HEK293 (cell line): ENCODE measurements at regions not wholly inside any gene's neighbourhood (a gene's known extent, or its start where the extent isn't known, plus 50 kb on each side); places are given as distances from the start of the nearest gene placed in this dataset.
"Not testable (repeated sequence)": the region's sequence is repeated elsewhere in the genome, so short reads cannot be mapped to it uniquely, and the experiment has no call there.

Source experiments
- CTCF ChIA-PET: fragments of 350-600 bp; formaldehyde crosslinking; extraction: SDS; loops from one replicate; lab custom pipeline; 2021; ENCODE audit warnings: antibody characterized with exemption; lab: Yijun Ruan, JAX
- POLR2A ChIA-PET: fragments of 300-600 bp; formaldehyde crosslinking; extraction: SDS; loops from one replicate; lab custom pipeline; 2020; ENCODE audit warnings: antibody characterized with exemption, inconsistent platforms; lab: Yijun Ruan, JAX
- H3K27ac ChIP-seq: fragments of 200-500 bp; sonication (Bioruptor generic); 2 replicates; pipeline ENCODE4 v1.5.1; 2014; ENCODE audit warnings: low read depth, low read length, control low read depth, inconsistent platforms; ENCODE audit errors: extremely low read depth
- H3K36me3 ChIP-seq, 2 experiments: fragments of 200-500 bp in 1 of 2; sonication (Bioruptor generic) in 1 of 2; 1 replicate in 1 of 2; 2 replicates in 1 of 2; pipeline ENCODE4 v1.5.1; 2014 to 2017; ENCODE audit warnings: inconsistent platforms in 2 of 2, low read length in 2 of 2; ENCODE audit not compliant: control insufficient read depth in 2 of 2, insufficient read depth in 1 of 2
- H3K4me1 ChIP-seq: fragments of 200-500 bp; sonication (Bioruptor generic); 2 replicates; pipeline ENCODE4 v1.5.1; 2014; ENCODE audit warnings: mild to moderate bottlenecking, low read length, inconsistent platforms; ENCODE audit not compliant: control insufficient read depth, insufficient read depth
- H3K4me3 ChIP-seq: 2 replicates; pipeline ENCODE4 v1.5.1; 2011; ENCODE audit warnings: low read depth, mild to moderate bottlenecking, control low read depth, low read length, moderate library complexity
- H3K9me3 ChIP-seq: fragments of 200-500 bp; sonication (Bioruptor generic); 2 replicates; pipeline ENCODE4 v1.5.1; 2014; ENCODE audit warnings: low read depth, low read length, inconsistent platforms; ENCODE audit not compliant: control insufficient read depth, insufficient read depth
- FEZF1 ChIP-seq: fragments of 450-650 bp; formaldehyde crosslinking; IDR thresholded peaks from 2 replicates; pipeline ENCODE4 v1.5.1; 2016; ENCODE audit warnings: missing biosample characterization, missing genetic modification characterization
- HIC1 ChIP-seq: fragments of 450-650 bp; formaldehyde crosslinking; IDR thresholded peaks from 2 replicates; pipeline ENCODE4 v1.5.1; 2016; ENCODE audit warnings: missing biosample characterization, missing genetic modification characterization
- MEIS1 ChIP-seq: sonication (generic); formaldehyde crosslinking; IDR thresholded peaks from 2 replicates; pipeline ENCODE4 v1.8.1; 2022; ENCODE audit warnings: missing genetic modification reagents, mild to moderate bottlenecking, borderline replicate concordance
- SETDB1 ChIP-seq: IDR thresholded peaks from one replicate; pipeline ENCODE4 v1.6.1; 2017; ENCODE audit warnings: mild to moderate bottlenecking, low read length, moderate library complexity, mixed read lengths; ENCODE audit not compliant: insufficient read length
- ZBTB11 ChIP-seq: fragments of 450-650 bp; formaldehyde crosslinking; conservative IDR thresholded peaks from 2 replicates; pipeline ENCODE4 v1.5.1; 2016; ENCODE audit warnings: low read depth, missing biosample characterization, missing genetic modification characterization
- ZBTB17 ChIP-seq: fragments of 450-650 bp; formaldehyde crosslinking; IDR thresholded peaks from 2 replicates; pipeline ENCODE4 v1.5.1; 2016; ENCODE audit warnings: missing biosample characterization, missing genetic modification characterization
- ZBTB6 ChIP-seq: fragments of 450-650 bp; formaldehyde crosslinking; IDR thresholded peaks from 2 replicates; pipeline ENCODE4 v1.5.1; 2017; ENCODE audit warnings: missing biosample characterization, missing genetic modification characterization
- ZNF112 ChIP-seq: fragments of 450-650 bp; formaldehyde crosslinking; IDR thresholded peaks from 2 replicates; pipeline ENCODE4 v1.5.0; 2017; ENCODE audit warnings: missing biosample characterization, missing genetic modification characterization
- ZNF133 ChIP-seq: fragments of 450-650 bp; formaldehyde crosslinking; IDR thresholded peaks from 2 replicates; pipeline ENCODE4 v1.5.1; 2016; ENCODE audit warnings: missing biosample characterization, missing genetic modification characterization
- ZNF2 ChIP-seq: fragments of 450-650 bp; formaldehyde crosslinking; IDR thresholded peaks from 2 replicates; pipeline ENCODE4 v1.5.1; 2016; ENCODE audit warnings: missing biosample characterization, missing genetic modification characterization
- ZNF223 ChIP-seq: fragments of 450-650 bp; formaldehyde crosslinking; IDR thresholded peaks from 2 replicates; pipeline ENCODE4 v1.5.1; 2016; ENCODE audit warnings: missing biosample characterization, missing genetic modification characterization
- ZNF350 ChIP-seq: fragments of 450-650 bp; formaldehyde crosslinking; IDR thresholded peaks from 2 replicates; pipeline ENCODE4 v1.5.0; 2017; ENCODE audit warnings: missing biosample characterization, mild to moderate bottlenecking, missing genetic modification characterization
- ZNF501 ChIP-seq: fragments of 450-650 bp; formaldehyde crosslinking; IDR thresholded peaks from 2 replicates; pipeline ENCODE4 v1.5.1; 2016; ENCODE audit warnings: missing biosample characterization, missing genetic modification characterization
- ZNF664 ChIP-seq: fragments of 450-650 bp; formaldehyde crosslinking; IDR thresholded peaks from 2 replicates; pipeline ENCODE4 v1.5.1; 2016; ENCODE audit warnings: missing biosample characterization, missing genetic modification characterization

- H3K4me3 ChIP-seq, result no peak overlapping the region
- ChIA-PET CTCF (interaction anchor here (0.6 kb wide), 1 partner anchor 225 kb away, joined by 4 read pairs; no protein-coding TSS in a partner anchor), POLR2A (no interaction called here)
Observed at GRCh38 chr2:224219781-224220180, 180.7 kb upstream of the SERPINE2 start.

GRCh38 chr2:224217962-224218347, 178.9 kb upstream of the SERPINE2 start:
- no peaks in the 10 kb centered on the region for H3K9me3 ChIP-seq
- no peak overlapping the region for H3K27ac ChIP-seq
- TF ChIP-seq SETDB1 (peak; percentile 65), ZNF350 (tag by site-specific recombination) (no peak)
- H3K36me3 ChIP-seq, result no peaks in the 10 kb centered on the region
- H3K4me1 ChIP-seq, result no peaks in the 10 kb centered on the region
- ChIA-PET POLR2A (no interaction called here), CTCF (interaction anchor here (0.6 kb wide), 1 partner anchor 27 kb away, joined by 3 read pairs; no protein-coding TSS in a partner anchor)
- no peak overlapping the region for H3K4me3 ChIP-seq

More at GRCh38 chr2:224219781-224220180, 180.7 kb upstream of the SERPINE2 start:
- no peaks in the 10 kb centered on the region for H3K4me1 ChIP-seq
- no peaks in the 10 kb centered on the region for H3K36me3 ChIP-seq
- H3K9me3 ChIP-seq, result no peaks in the 10 kb centered on the region
- TF ChIP-seq ZNF112, result no peak
- no peak for TF ChIP-seq ZNF2 (tag by site-specific recombination)
- no peak for TF ChIP-seq ZNF501 (tag by site-specific recombination)
- no peak for TF ChIP-seq ZNF664 (tag by site-specific recombination)
- no peak for TF ChIP-seq ZNF223 (tag by site-specific recombination)
- TF ChIP-seq ZBTB17 (tag by site-specific recombination), result no peak
- TF ChIP-seq ZBTB11 (tag by site-specific recombination), result no peak
- no peak for TF ChIP-seq ZBTB6 (tag by site-specific recombination)
- TF ChIP-seq MEIS1 (CRISPR knock-in tag), result no peak
- no peak for TF ChIP-seq ZNF133 (tag by site-specific recombination)
- H3K27ac ChIP-seq, result no peak overlapping the region

- Histone ChIP-seq H3K9me3 (no peaks in the 10 kb centered on the region), H3K4me3 (no peak overlapping the region), H3K27ac (no peak overlapping the region), H3K4me1 (no peaks in the 10 kb centered on the region), H3K36me3 (no peaks in the 10 kb centered on the region)
- no peak for TF ChIP-seq FEZF1 (tag by site-specific recombination)
- TF ChIP-seq HIC1 (tag by site-specific recombination), result no peak
- TF ChIP-seq ZNF501 (tag by site-specific recombination), result no peak
- POLR2A ChIA-PET, result no interaction called here
- CTCF ChIA-PET, result no interaction called here
Observed at GRCh38 chr2:224217233-224217961, 178.3 kb upstream of the SERPINE2 start.

GRCh38 chr2:224215611-224216010, 176.5 kb upstream of the SERPINE2 start:
- not testable (repeated sequence) for H3K4me3 ChIP-seq

More at GRCh38 chr2:224215611-224216010, 176.5 kb upstream of the SERPINE2 start:
- H3K9me3 ChIP-seq, CTCF ChIA-PET, H3K27ac ChIP-seq, H3K4me1 ChIP-seq, H3K36me3 ChIP-seq, POLR2A ChIA-PET: not testable (repeated sequence)
